Colonic mucosa (tissue), 4 donors: ENCODE measurements at regions not wholly inside any gene's neighbourhood (a gene's known extent, or its start where the extent isn't known, plus 50 kb on each side); places are given as distances from the start of the nearest gene placed in this dataset.

ENCODE experiments used
- DNase-seq: peaks from one replicate; pipeline ENCODE4 v3.0.0-alpha.2; 2020
- H3K27ac ChIP-seq: fragments of 200-600 bp; one replicate; pipeline ENCODE4 v1.8.0; 2021
- H3K27me3 ChIP-seq: fragments of 200-600 bp; one replicate; pipeline ENCODE4 v1.8.0; 2021
- H3K36me3 ChIP-seq: fragments of 200-600 bp; one replicate; pipeline ENCODE4 v1.8.0; 2021
- H3K4me1 ChIP-seq: fragments of 200-600 bp; one replicate; pipeline ENCODE4 v1.8.0; 2021; ENCODE audit warnings: mild to moderate bottlenecking
- H3K4me3 ChIP-seq: fragments of 200-600 bp; one replicate; pipeline ENCODE4 v1.8.0; 2021
- H3K9ac ChIP-seq, 2 donors: one replicate each; pipeline ENCODE4 v1.7.0; 2013; ENCODE audit warnings: control low read depth in 2 of 2, low read depth in 2 of 2, low read length in 2 of 2
- H3K9me3 ChIP-seq: fragments of 200-600 bp; one replicate; pipeline ENCODE4 v1.8.0; 2021
- intact Hi-C: fragments of 100-400 bp; cut with DNase I; formaldehyde crosslinking; loops from one replicate; pipeline ENCODE4 v1.14.1; 2022
- TF ChIP-seq, protein P1 (sequence below): fragments of 200-600 bp; IDR thresholded peaks from one replicate; pipeline ENCODE4 v1.8.0; 2022; ENCODE audit warnings: antibody characterized with exemption, mild to moderate bottlenecking
- donor health status: healthy.
- donor health status: DM: no; HTN: no; CAD: no.
- donor health status: DM: no; HTN: no; CAD: no.

GRCh38 chr3:4008205-4008604, 209.0 kb downstream of the LRRN1 start:
- no peaks in the 10 kb centered on the region for H3K27me3 ChIP-seq
- intact Hi-C loops = no loop called here

DNA sequence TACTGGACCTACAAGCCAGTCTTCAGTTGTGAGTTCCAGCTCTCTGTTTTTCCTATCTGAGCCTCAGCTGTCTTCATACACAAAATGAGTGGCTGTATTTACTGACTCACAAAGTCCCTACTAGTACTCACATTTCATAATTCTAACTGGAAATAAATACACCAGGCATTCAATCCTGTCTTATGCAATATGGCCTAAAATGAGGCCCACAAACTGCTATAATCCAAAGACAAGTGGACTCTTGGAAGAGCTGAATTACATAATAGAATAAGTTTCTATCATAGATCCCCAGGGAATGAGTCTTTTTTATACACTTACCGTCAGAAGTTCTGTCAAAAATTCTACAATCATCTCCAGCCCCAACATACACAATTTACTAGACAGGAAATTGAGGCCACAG, 211.9 kb downstream of the LRRN1 start:
- no peak for DNase-seq

More at GRCh38 chr3:4008205-4008604, 209.0 kb downstream of the LRRN1 start:
- H3K9ac ChIP-seq = no peak overlapping the region
- no peaks in the 10 kb centered on the region for H3K36me3 ChIP-seq
- no peaks in the 10 kb centered on the region for H3K9me3 ChIP-seq
- no peak overlapping the region for H3K27ac ChIP-seq
- TF ChIP-seq, protein P1, sequence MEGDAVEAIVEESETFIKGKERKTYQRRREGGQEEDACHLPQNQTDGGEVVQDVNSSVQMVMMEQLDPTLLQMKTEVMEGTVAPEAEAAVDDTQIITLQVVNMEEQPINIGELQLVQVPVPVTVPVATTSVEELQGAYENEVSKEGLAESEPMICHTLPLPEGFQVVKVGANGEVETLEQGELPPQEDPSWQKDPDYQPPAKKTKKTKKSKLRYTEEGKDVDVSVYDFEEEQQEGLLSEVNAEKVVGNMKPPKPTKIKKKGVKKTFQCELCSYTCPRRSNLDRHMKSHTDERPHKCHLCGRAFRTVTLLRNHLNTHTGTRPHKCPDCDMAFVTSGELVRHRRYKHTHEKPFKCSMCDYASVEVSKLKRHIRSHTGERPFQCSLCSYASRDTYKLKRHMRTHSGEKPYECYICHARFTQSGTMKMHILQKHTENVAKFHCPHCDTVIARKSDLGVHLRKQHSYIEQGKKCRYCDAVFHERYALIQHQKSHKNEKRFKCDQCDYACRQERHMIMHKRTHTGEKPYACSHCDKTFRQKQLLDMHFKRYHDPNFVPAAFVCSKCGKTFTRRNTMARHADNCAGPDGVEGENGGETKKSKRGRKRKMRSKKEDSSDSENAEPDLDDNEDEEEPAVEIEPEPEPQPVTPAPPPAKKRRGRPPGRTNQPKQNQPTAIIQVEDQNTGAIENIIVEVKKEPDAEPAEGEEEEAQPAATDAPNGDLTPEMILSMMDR = no peak
- DNase-seq = no peak
- H3K4me3 ChIP-seq = no peak overlapping the region
- no peaks in the 10 kb centered on the region for H3K4me1 ChIP-seq

DNA sequence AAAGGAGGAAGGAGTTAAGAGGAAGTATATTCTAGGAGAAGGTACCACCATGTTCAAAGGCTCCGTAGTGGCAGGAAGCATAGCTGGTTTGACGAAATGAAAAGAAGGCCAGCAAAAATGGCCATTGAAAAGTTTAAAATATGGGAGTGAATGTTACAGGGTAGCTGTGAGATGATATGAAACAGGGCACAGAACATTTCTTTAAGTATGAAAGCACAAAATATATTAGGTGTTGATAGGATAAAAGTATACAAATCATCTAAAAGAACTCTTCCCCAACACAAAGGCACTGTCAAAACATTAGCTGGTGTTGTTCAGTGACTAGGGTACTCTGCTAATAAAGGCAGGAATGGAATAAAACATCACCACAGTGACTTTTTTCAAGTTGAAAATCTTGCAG, 216.2 kb downstream of the LRRN1 start:
- Histone ChIP-seq H3K27me3 (no peaks in the 10 kb centered on the region), H3K36me3 (no peaks in the 10 kb centered on the region), H3K27ac (no peak overlapping the region), H3K4me3 (no peak overlapping the region), H3K9ac (no peak overlapping the region), H3K4me1 (no peaks in the 10 kb centered on the region), H3K9me3 (no peaks in the 10 kb centered on the region)
- TF ChIP-seq, protein P1 = no peak
- intact Hi-C loops = no loop called here
- no peak for DNase-seq

More for the DNA sequence above, 211.9 kb downstream of the LRRN1 start:
- Histone ChIP-seq H3K4me1 (no peaks in the 10 kb centered on the region), H3K36me3 (no peaks in the 10 kb centered on the region), H3K9ac (no peak overlapping the region), H3K27me3 (no peaks in the 10 kb centered on the region), H3K4me3 (no peak overlapping the region), H3K27ac (no peak overlapping the region), H3K9me3 (no peaks in the 10 kb centered on the region)
- intact Hi-C loops = no loop called here
- TF ChIP-seq, protein P1 = no peak

DNA sequence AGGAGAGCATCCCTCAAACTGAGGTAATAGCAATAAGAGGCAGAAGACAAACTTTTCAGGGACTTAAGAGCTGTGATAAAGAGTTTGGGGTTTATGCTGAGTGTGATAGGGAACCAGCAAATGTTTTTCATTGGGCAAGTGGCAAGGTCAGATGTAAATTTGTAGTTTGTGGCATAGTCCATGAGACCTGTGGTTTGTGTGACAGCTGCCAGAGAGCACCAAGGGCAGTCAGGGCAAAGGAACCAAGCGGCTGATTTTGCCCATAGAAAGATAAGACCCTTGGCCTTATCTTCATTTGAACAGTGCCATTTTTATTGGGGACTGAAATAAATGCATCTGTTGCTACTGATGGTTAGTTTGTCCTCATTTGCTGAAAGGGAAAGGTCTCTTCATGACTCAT, 220.3 kb downstream of the LRRN1 start:
- DNase-seq = no peak
- intact Hi-C loops = no loop called here
- TF ChIP-seq, protein P1 = no peak

DNA sequence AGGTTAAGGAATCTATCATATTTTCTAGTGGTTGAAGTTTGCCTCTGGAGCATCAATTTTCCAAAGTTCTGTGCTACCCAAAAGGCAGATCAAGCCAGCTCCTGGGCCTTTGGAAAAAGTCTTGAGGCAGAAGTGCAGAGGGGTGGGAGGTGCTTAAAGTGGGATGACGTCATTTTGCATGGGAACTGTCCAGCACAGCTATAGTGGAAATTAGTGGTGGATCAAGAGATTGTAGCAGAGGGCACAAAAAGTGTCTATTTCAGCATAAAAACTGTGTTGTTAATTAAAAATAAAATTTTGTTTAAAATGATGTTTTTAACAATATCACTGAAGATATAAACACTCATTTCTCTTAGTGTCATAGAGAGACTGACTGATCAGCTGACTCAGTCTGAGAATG, 221.9 kb downstream of the LRRN1 start:
- Histone ChIP-seq H3K4me1 (no peaks in the 10 kb centered on the region), H3K27me3 (no peaks in the 10 kb centered on the region), H3K9ac (no peak overlapping the region), H3K27ac (no peak overlapping the region), H3K9me3 (no peaks in the 10 kb centered on the region), H3K36me3 (no peaks in the 10 kb centered on the region), H3K4me3 (no peak overlapping the region)
- DNase-seq = no peak
- TF ChIP-seq, protein P1 = no peak
- intact Hi-C loops = no loop called here

More for the DNA sequence above, 220.3 kb downstream of the LRRN1 start:
- Histone ChIP-seq H3K9me3 (no peaks in the 10 kb centered on the region), H3K4me3 (no peak overlapping the region), H3K9ac (no peak overlapping the region), H3K27me3 (no peaks in the 10 kb centered on the region), H3K27ac (no peak overlapping the region), H3K4me1 (no peaks in the 10 kb centered on the region), H3K36me3 (no peaks in the 10 kb centered on the region)

- H3K4me1 ChIP-seq = no peaks in the 10 kb centered on the region
- TF ChIP-seq, protein P1 = no peak
- no peaks in the 10 kb centered on the region for H3K27me3 ChIP-seq
- no peak overlapping the region for H3K4me3 ChIP-seq
- no peak overlapping the region for H3K9ac ChIP-seq
- H3K27ac ChIP-seq = no peak overlapping the region
- no peak for DNase-seq
- H3K36me3 ChIP-seq = no peaks in the 10 kb centered on the region
- H3K9me3 ChIP-seq = no peaks in the 10 kb centered on the region
- intact Hi-C loops = no loop called here
These were observed 229.9 kb downstream of the LRRN1 start for GRCh38 chr3:4029135-4029534.
